ENCODE measurements at regions not wholly inside any gene's neighbourhood (a gene's known extent, or its start where the extent isn't known, plus 50 kb on each side); places are given as distances from the start of the nearest gene placed in this dataset.

DNA sequence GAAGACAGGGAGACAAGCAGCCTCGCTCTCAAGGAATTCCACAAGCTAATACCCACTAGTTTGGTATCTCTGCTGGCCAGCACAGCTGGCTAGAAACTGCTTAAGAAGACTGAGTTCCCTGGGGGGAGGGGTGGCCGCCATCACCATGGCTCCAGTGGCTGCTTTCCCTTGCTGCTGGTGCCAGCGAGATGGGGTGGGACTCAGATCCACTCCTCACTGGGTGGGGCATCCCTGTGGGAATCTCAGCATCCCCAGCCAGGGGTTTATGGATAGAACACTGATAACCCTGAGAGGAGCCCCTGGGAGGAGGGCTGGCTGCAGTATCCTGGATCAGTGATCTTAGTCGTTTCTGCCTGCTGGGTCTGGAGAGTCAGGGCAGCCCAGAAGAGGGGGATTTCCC is 170.6 kb upstream of the MDGA2 start:
- H3K27me3 Mint-ChIP-seq (ENCODE audit: unreplicated experiment) = no peaks in the 10 kb centered on the region
- TF ChIP-seq, protein P1, sequence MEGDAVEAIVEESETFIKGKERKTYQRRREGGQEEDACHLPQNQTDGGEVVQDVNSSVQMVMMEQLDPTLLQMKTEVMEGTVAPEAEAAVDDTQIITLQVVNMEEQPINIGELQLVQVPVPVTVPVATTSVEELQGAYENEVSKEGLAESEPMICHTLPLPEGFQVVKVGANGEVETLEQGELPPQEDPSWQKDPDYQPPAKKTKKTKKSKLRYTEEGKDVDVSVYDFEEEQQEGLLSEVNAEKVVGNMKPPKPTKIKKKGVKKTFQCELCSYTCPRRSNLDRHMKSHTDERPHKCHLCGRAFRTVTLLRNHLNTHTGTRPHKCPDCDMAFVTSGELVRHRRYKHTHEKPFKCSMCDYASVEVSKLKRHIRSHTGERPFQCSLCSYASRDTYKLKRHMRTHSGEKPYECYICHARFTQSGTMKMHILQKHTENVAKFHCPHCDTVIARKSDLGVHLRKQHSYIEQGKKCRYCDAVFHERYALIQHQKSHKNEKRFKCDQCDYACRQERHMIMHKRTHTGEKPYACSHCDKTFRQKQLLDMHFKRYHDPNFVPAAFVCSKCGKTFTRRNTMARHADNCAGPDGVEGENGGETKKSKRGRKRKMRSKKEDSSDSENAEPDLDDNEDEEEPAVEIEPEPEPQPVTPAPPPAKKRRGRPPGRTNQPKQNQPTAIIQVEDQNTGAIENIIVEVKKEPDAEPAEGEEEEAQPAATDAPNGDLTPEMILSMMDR (IDR thresholded peaks at IDR 0.05; ENCODE audit: partially characterized antibody, unreplicated experiment) = no peak
- H3K27ac Mint-ChIP-seq (ENCODE audit: unreplicated experiment) = no peak overlapping the region
- H3K4me3 Mint-ChIP-seq (ENCODE audit: unreplicated experiment) = no peak overlapping the region
- DNase-seq = no peak
- no peaks in the 10 kb centered on the region for H3K36me3 Mint-ChIP-seq (ENCODE audit: unreplicated experiment)
- peaks cover 3% of the 10 kb centered on the region for H3K9me3 Mint-ChIP-seq (ENCODE audit: unreplicated experiment)
- H3K4me1 Mint-ChIP-seq (ENCODE audit: low read depth, unreplicated experiment) = no peaks in the 10 kb centered on the region

DNA sequence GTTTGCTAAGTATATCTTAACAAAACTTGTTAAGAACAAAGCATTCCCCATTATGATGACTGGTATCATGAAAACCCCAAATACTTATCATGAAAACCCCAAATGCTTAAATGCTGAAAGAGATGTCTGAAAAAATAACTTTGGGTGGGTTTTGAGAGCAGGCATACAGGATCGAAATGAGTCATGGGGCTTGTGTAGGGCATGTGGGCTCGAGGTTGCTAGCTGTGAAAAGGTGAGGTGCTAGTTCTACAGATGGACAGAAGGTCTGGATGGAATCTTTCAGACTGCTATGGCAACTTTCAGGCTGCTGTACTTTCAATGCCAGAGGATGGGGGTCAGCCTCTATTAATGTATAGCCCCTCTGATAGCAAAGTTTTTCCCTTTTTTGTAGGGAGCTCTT is 167.8 kb upstream of the MDGA2 start:
- peaks cover 3% of the 10 kb centered on the region for H3K9me3 Mint-ChIP-seq (ENCODE audit: unreplicated experiment)
- DNase-seq = no peak
- H3K27ac Mint-ChIP-seq (ENCODE audit: unreplicated experiment) = no peak overlapping the region
- no peaks in the 10 kb centered on the region for H3K36me3 Mint-ChIP-seq (ENCODE audit: unreplicated experiment)
- no peaks in the 10 kb centered on the region for H3K27me3 Mint-ChIP-seq (ENCODE audit: unreplicated experiment)
- no peaks in the 10 kb centered on the region for H3K4me1 Mint-ChIP-seq (ENCODE audit: low read depth, unreplicated experiment)
- TF ChIP-seq, protein P1 (IDR thresholded peaks at IDR 0.05; ENCODE audit: partially characterized antibody, unreplicated experiment) = no peak
- no peak overlapping the region for H3K4me3 Mint-ChIP-seq (ENCODE audit: unreplicated experiment)

DNA sequence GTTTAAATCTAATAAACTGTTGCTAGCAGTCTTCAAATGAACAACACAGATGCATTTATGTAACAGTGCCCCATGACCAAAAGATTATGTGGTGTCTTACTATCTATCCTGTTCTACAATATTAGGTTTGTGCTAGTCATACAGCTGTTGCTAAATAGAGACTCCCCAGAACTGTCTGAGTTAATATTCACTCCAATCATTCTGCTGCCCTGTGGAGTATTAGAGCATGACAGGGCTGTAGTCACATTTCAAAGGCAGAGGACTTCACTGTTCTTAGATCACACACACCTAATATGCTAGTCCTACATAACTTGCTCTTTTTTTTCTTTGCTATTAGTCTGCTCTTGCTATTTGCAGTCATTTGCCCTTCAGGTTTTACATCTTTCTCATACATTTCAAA is 157.6 kb upstream of the MDGA2 start:
- H3K36me3 Mint-ChIP-seq (ENCODE audit: unreplicated experiment) = no peaks in the 10 kb centered on the region
- TF ChIP-seq, protein P1 (IDR thresholded peaks at IDR 0.05; ENCODE audit: partially characterized antibody, unreplicated experiment) = no peak
- H3K27ac Mint-ChIP-seq (ENCODE audit: unreplicated experiment) = no peak overlapping the region
- no peaks in the 10 kb centered on the region for H3K27me3 Mint-ChIP-seq (ENCODE audit: unreplicated experiment)
- H3K4me3 Mint-ChIP-seq (ENCODE audit: unreplicated experiment) = no peak overlapping the region
- H3K4me1 Mint-ChIP-seq (ENCODE audit: low read depth, unreplicated experiment) = no peaks in the 10 kb centered on the region
- DNase-seq = no peak
- no peaks in the 10 kb centered on the region for H3K9me3 Mint-ChIP-seq (ENCODE audit: unreplicated experiment)

DNA sequence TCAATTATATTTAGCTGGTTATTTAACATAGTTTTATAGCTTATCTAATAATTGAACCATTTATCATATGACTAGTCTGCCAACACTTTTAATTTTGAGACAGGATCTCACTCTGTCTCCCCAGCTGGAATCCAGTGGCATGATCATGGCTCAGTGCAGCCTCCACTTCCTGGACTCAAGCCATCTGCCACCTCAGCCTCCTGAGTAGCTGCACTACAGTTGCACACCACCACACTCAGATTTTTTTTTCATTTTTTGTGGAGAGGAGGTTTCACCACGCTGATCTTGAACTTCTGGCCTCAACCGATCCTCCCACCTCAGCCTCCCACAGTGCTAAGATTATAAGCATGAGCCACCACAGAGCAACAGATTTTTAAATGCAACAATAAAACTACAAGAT is 151.4 kb upstream of the MDGA2 start:
- Mint-ChIP-seq H3K9me3 (ENCODE audit: unreplicated experiment) (peaks cover 2% of the 10 kb centered on the region), H3K27me3 (ENCODE audit: unreplicated experiment) (no peaks in the 10 kb centered on the region), H3K36me3 (ENCODE audit: unreplicated experiment) (no peaks in the 10 kb centered on the region), H3K4me1 (ENCODE audit: low read depth, unreplicated experiment) (no peaks in the 10 kb centered on the region), H3K4me3 (ENCODE audit: unreplicated experiment) (no peak overlapping the region), H3K27ac (ENCODE audit: unreplicated experiment) (no peak overlapping the region)
- DNase-seq = no peak
- TF ChIP-seq, protein P1 (IDR thresholded peaks at IDR 0.05; ENCODE audit: partially characterized antibody, unreplicated experiment) = no peak

DNA sequence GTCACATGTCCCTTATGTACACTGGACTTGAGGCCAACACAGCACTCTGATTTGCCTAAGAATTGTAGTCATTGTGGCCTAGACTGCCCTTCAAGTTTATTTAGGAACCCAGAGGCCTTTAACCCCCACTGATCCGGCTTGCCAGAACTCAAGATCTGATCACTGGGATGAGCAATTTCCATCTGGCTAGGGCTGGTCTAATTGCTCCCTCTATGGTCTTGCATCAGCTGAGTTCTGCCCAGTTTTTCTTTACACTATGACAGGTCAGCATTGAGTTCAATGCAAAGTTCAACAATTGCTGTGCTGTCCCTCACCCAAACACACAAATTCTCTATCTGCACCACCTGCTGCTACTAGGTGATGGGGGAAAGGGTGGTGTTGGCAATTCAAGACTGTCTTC is 146.9 kb upstream of the MDGA2 start:
- Mint-ChIP-seq H3K27me3 (ENCODE audit: unreplicated experiment) (no peaks in the 10 kb centered on the region), H3K4me1 (ENCODE audit: low read depth, unreplicated experiment) (no peaks in the 10 kb centered on the region), H3K36me3 (ENCODE audit: unreplicated experiment) (no peaks in the 10 kb centered on the region), H3K27ac (ENCODE audit: unreplicated experiment) (no peak overlapping the region), H3K4me3 (ENCODE audit: unreplicated experiment) (no peak overlapping the region), H3K9me3 (ENCODE audit: unreplicated experiment) (peaks cover 2% of the 10 kb centered on the region)
- DNase-seq = no peak
- TF ChIP-seq, protein P1 (IDR thresholded peaks at IDR 0.05; ENCODE audit: partially characterized antibody, unreplicated experiment) = no peak

Data from glutamatergic neuron (in vitro differentiated cells).